KMS-11 (cell line): ENCODE measurements at regions not wholly inside any gene's neighbourhood (a gene's known extent, or its start where the extent isn't known, plus 50 kb on each side); places are given as distances from the start of the nearest gene placed in this dataset.

Source experiments
- H2AFZ ChIP-seq: fragments of 200-600 bp; sonication (generic); 2 replicates; pipeline ENCODE4 v1.6.1; 2016; ENCODE audit warnings: antibody characterized with exemption, mixed run types, low read depth
- H3K27ac ChIP-seq: fragments of 200-600 bp; sonication (generic); 2 replicates; pipeline ENCODE4 v1.6.1; 2016; ENCODE audit warnings: mild to moderate bottlenecking, mixed run types
- H3K27me3 ChIP-seq: fragments of 200-600 bp; sonication (generic); 2 replicates; pipeline ENCODE4 v1.6.1; 2017; ENCODE audit warnings: mild to moderate bottlenecking, low read depth, mixed run types, moderate library complexity; ENCODE audit not compliant: insufficient read depth
- H3K36me3 ChIP-seq: fragments of 200-600 bp; sonication (generic); 2 replicates; pipeline ENCODE4 v1.6.1; 2017; ENCODE audit warnings: mild to moderate bottlenecking, mixed run types; ENCODE audit not compliant: insufficient read depth
- H3K4me1 ChIP-seq: fragments of 200-600 bp; sonication (generic); 2 replicates; pipeline ENCODE4 v1.6.1; 2016; ENCODE audit warnings: mild to moderate bottlenecking, low read depth, mixed run types; ENCODE audit not compliant: poor library complexity, severe bottlenecking
- H3K4me2 ChIP-seq: fragments of 200-600 bp; sonication (generic); 2 replicates; pipeline ENCODE4 v1.7.0; 2016; ENCODE audit warnings: mild to moderate bottlenecking, mixed run types
- H3K4me3 ChIP-seq: fragments of 200-600 bp; sonication (generic); IDR thresholded peaks from 2 replicates; pipeline ENCODE4 v1.6.1; 2017; ENCODE audit warnings: low read depth, low read length, mixed read lengths; ENCODE audit not compliant: insufficient read depth
- H3K79me2 ChIP-seq: fragments of 200-600 bp; sonication (generic); 2 replicates; pipeline ENCODE4 v1.6.1; 2016; ENCODE audit warnings: low read depth, mixed run types; ENCODE audit not compliant: insufficient read depth
- H3K9ac ChIP-seq: fragments of 200-600 bp; sonication (generic); 2 replicates; pipeline ENCODE4 v1.6.1; 2016; ENCODE audit warnings: mild to moderate bottlenecking, mixed run types
- H4K20me1 ChIP-seq: fragments of 200-600 bp; sonication (generic); 2 replicates; pipeline ENCODE4 v1.6.1; 2016; ENCODE audit warnings: mild to moderate bottlenecking, mixed run types; ENCODE audit not compliant: insufficient read depth
- CTCF ChIP-seq: fragments of 200-600 bp; sonication (generic); conservative IDR thresholded peaks from 2 replicates; pipeline ENCODE4 v1.6.1; 2017; ENCODE audit warnings: low read depth, mild to moderate bottlenecking, antibody characterized with exemption, low read length, moderate library complexity, mixed read lengths

- H2AFZ ChIP-seq: no peak overlapping the region
- H4K20me1 ChIP-seq: no peaks in the 10 kb centered on the region
- no peaks in the 10 kb centered on the region for H3K36me3 ChIP-seq
- H3K27ac ChIP-seq: no peak overlapping the region
- H3K4me2 ChIP-seq: no peak overlapping the region
- H3K9ac ChIP-seq: no peak overlapping the region
- no peak overlapping the region for H3K4me3 ChIP-seq
- no peak for TF ChIP-seq CTCF
- no peaks in the 10 kb centered on the region for H3K79me2 ChIP-seq
- H3K4me1 ChIP-seq: no peaks in the 10 kb centered on the region
- no peaks in the 10 kb centered on the region for H3K27me3 ChIP-seq
These were observed 94.7 kb upstream of the WARS2 start for GRCh38 chr1:119235120-119235519.

- Histone ChIP-seq H3K4me3 (no peak overlapping the region), H2AFZ (no peak overlapping the region), H3K4me2 (no peak overlapping the region), H3K27ac (no peak overlapping the region), H3K27me3 (no peaks in the 10 kb centered on the region), H3K79me2 (no peaks in the 10 kb centered on the region), H3K9ac (no peak overlapping the region), H3K36me3 (no peaks in the 10 kb centered on the region), H4K20me1 (no peaks in the 10 kb centered on the region), H3K4me1 (no peaks in the 10 kb centered on the region)
- TF ChIP-seq CTCF: no peak
These were observed 105.4 kb upstream of the WARS2 start for GRCh38 chr1:119245881-119246280.

GRCh38 chr1:119249283-119249682, 108.8 kb upstream of the WARS2 start:
- H3K4me2 ChIP-seq: no peak overlapping the region
- no peak overlapping the region for H2AFZ ChIP-seq
- no peaks in the 10 kb centered on the region for H3K4me1 ChIP-seq
- no peak overlapping the region for H3K4me3 ChIP-seq
- no peaks in the 10 kb centered on the region for H3K79me2 ChIP-seq
- no peaks in the 10 kb centered on the region for H4K20me1 ChIP-seq
- no peak overlapping the region for H3K27ac ChIP-seq
- no peaks in the 10 kb centered on the region for H3K27me3 ChIP-seq
- H3K9ac ChIP-seq: no peak overlapping the region
- H3K36me3 ChIP-seq: no peaks in the 10 kb centered on the region
- no peak for TF ChIP-seq CTCF

- Histone ChIP-seq H3K27ac (no peak overlapping the region), H2AFZ (no peak overlapping the region), H3K4me2 (no peak overlapping the region), H3K36me3 (no peaks in the 10 kb centered on the region), H3K4me3 (no peak overlapping the region), H3K9ac (no peak overlapping the region), H4K20me1 (no peaks in the 10 kb centered on the region), H3K27me3 (no peaks in the 10 kb centered on the region), H3K79me2 (no peaks in the 10 kb centered on the region), H3K4me1 (no peaks in the 10 kb centered on the region)
- TF ChIP-seq CTCF: no peak
These were observed 109.8 kb upstream of the WARS2 start for GRCh38 chr1:119250299-119250698.

- Histone ChIP-seq H3K36me3 (no peaks in the 10 kb centered on the region), H3K4me2 (no peak overlapping the region), H3K9ac (no peak overlapping the region), H3K27ac (no peak overlapping the region), H3K27me3 (no peaks in the 10 kb centered on the region), H2AFZ (no peak overlapping the region), H4K20me1 (no peaks in the 10 kb centered on the region), H3K4me1 (no peaks in the 10 kb centered on the region), H3K79me2 (no peaks in the 10 kb centered on the region), H3K4me3 (no peak overlapping the region)
- no peak for TF ChIP-seq CTCF
These were observed 111.3 kb upstream of the WARS2 start for GRCh38 chr1:119251751-119252150.
